ENCODE measurements at regions not wholly inside any gene's neighbourhood (a gene's known extent, or its start where the extent isn't known, plus 50 kb on each side); places are given as distances from the start of the nearest gene placed in this dataset.

DNA sequence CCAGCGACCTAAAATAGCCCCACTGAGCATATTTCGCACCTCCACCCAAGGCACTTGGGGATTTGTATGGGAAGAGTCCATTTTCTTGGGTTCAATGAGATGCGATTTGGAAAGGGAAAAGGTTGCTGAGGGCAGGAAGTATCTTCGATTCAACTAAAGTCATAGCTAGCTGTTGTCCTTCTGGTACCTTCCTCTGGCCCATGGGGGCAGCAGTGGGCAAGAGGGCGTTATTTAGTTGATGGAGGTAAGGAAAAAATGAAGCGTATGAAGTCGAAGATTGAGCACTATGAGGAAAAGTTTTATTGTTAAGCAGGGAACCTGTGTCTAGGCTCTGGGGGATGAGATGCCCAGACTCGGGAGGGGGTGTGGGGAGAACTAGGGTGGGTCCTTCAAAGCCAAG, 135.4 kb downstream of the EVX1 start:
- no peak; the same call in 2 of the 3 replicates for ATAC-seq

DNA sequence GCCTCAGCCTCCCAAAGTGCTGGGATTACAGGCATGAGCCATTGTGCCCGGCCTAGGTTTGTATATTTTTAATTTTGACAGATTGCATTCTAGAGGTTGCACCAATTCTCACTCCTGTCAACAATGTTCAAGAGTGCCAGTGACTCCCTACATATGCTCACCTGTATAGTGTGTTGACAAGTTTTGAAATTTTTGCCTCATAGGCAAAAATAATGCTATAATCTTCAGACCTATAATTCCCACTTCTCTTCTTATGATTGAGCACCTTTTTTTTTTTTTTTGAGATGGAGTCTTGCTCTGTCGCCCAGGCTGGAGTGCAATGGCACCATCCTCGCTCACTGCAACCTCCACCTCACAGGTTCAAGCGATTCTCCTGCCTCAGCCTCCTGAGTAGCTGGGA, 139.7 kb downstream of the EVX1 start:
- in situ Hi-C loops (cut with HindIII; ENCODE audit: extremely low pct_ligation_motif_present, low pct_unique_long_range_greater_than_20kb) (no loop called here), intact Hi-C loops (cut with micrococcal nuclease; ENCODE audit: unreplicated experiment) (no loop called here)
- no peaks in the 10 kb centered on the region; a peak in 1 of 5 replicates for H3K27me3 ChIP-seq (ENCODE audit: control insufficient read depth in 1 of 2, insufficient read depth in 2 of 2, low read length in 2 of 2)
- TF ChIP-seq MAFK (conservative IDR thresholded peaks at IDR 0.05 in 1 of 2, IDR thresholded peaks at IDR 0.05 in 1 of 2; ENCODE audit: low read length in 2 of 2) (peak; percentile 10 to 56; a peak in 2 of 4 replicates), ZNF749 (CRISPR knock-in tag; IDR thresholded peaks at IDR 0.05; ENCODE audit: borderline replicate concordance) (no peak), ZSCAN20 (CRISPR knock-in tag; IDR thresholded peaks at IDR 0.05; ENCODE audit: borderline replicate concordance) (no peak), MAFF (IDR thresholded peaks at IDR 0.05; ENCODE audit: low read depth, low read length) (0 out of 2 replicates have a peak, but pooled peaks have one; percentile 17)
- no peak overlapping the region for H3K9ac ChIP-seq (ENCODE audit: insufficient read depth, low read depth, low read length)
- CTCF ChIA-PET (ENCODE audit: low intra/inter-chr PET ratio, low total read pairs): no interaction called here
- H3K4me2 ChIP-seq (ENCODE audit: low read depth, low read length): no peak overlapping the region
- no peak overlapping the region for H3K27ac ChIP-seq (ENCODE audit: extremely low read length, insufficient read depth, low read length)
- H2AFZ ChIP-seq (ENCODE audit: low read length): no peak overlapping the region
- H3K4me1 ChIP-seq (ENCODE audit: insufficient read depth, low read length): no peaks in the 10 kb centered on the region
- POLR2A ChIA-PET: no interaction called here
- H3K36me3 ChIP-seq (replicated peaks in 1 of 2; ENCODE audit: control insufficient read depth in 1 of 2, insufficient read depth in 2 of 2, low read length in 2 of 2): no peaks in the 10 kb centered on the region
- ATAC-seq (no peak), DNase-seq (ENCODE audit: low spot score) (no peak), FAIRE-seq (no peak)
- H3K4me3 ChIP-seq (replicated peaks in 1 of 3; ENCODE audit: insufficient read depth in 1 of 3, low read depth in 2 of 3, low read length in 3 of 3): no peak overlapping the region
- H3K9me3 ChIP-seq (ENCODE audit: low read length): no peaks in the 10 kb centered on the region
- no peaks in the 10 kb centered on the region for H4K20me1 ChIP-seq (ENCODE audit: insufficient read depth, low read length)
- no TSS peak for BruUV-seq (replicated peaks)
- WGBS (ENCODE audit: low lambda C conversion rate): 42% methylated on average over 4 of the region's 4 CpGs
- no peaks in the 10 kb centered on the region for H3K79me2 ChIP-seq (ENCODE audit: insufficient read depth, low read length)

More for the DNA sequence above, 135.4 kb downstream of the EVX1 start:
- Histone ChIP-seq H3K4me3 (replicated peaks in 1 of 3; ENCODE audit: insufficient read depth in 1 of 3, low read depth in 2 of 3, low read length in 3 of 3) (no peak overlapping the region), H3K9me3 (ENCODE audit: low read length) (no peaks in the 10 kb centered on the region), H3K27me3 (ENCODE audit: control insufficient read depth in 1 of 2, insufficient read depth in 2 of 2, low read length in 2 of 2) (no peaks in the 10 kb centered on the region), H3K4me1 (ENCODE audit: insufficient read depth, low read length) (no peaks in the 10 kb centered on the region), H3K79me2 (ENCODE audit: insufficient read depth, low read length) (no peaks in the 10 kb centered on the region), H3K36me3 (replicated peaks in 1 of 2; ENCODE audit: control insufficient read depth in 1 of 2, insufficient read depth in 2 of 2, low read length in 2 of 2) (no peaks in the 10 kb centered on the region), H4K20me1 (ENCODE audit: insufficient read depth, low read length) (no peaks in the 10 kb centered on the region), H3K9ac (ENCODE audit: insufficient read depth, low read depth, low read length) (no peak overlapping the region), H3K4me2 (ENCODE audit: low read depth, low read length) (no peak overlapping the region), H3K27ac (ENCODE audit: extremely low read length, insufficient read depth, low read length) (no peak overlapping the region), H2AFZ (ENCODE audit: low read length) (no peak overlapping the region)
- WGBS (ENCODE audit: low lambda C conversion rate): 18% methylated on average over 8 of the region's 8 CpGs
- TF ChIP-seq RXRA (CRISPR knock-in tag; IDR thresholded peaks at IDR 0.05): no peak
- TF ChIP-seq, protein P1, sequence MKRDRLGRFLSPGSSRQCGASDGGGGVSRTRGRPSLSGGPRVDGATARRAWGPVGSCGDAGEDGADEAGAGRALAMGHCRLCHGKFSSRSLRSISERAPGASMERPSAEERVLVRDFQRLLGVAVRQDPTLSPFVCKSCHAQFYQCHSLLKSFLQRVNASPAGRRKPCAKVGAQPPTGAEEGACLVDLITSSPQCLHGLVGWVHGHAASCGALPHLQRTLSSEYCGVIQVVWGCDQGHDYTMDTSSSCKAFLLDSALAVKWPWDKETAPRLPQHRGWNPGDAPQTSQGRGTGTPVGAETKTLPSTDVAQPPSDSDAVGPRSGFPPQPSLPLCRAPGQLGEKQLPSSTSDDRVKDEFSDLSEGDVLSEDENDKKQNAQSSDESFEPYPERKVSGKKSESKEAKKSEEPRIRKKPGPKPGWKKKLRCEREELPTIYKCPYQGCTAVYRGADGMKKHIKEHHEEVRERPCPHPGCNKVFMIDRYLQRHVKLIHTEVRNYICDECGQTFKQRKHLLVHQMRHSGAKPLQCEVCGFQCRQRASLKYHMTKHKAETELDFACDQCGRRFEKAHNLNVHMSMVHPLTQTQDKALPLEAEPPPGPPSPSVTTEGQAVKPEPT (CRISPR knock-in tag; IDR thresholded peaks at IDR 0.05; ENCODE audit: low read depth): no peak
- TF ChIP-seq SOX13 (IDR thresholded peaks at IDR 0.05): no peak
- TF ChIP-seq SOX13 (CRISPR knock-in tag; conservative IDR thresholded peaks at IDR 0.05 in 1 of 2, IDR thresholded peaks at IDR 0.05 in 1 of 2): no peak
- peak; percentile 31 for TF ChIP-seq STAG1 (CRISPR knock-in tag; IDR thresholded peaks at IDR 0.05)
- TF ChIP-seq, protein P2, sequence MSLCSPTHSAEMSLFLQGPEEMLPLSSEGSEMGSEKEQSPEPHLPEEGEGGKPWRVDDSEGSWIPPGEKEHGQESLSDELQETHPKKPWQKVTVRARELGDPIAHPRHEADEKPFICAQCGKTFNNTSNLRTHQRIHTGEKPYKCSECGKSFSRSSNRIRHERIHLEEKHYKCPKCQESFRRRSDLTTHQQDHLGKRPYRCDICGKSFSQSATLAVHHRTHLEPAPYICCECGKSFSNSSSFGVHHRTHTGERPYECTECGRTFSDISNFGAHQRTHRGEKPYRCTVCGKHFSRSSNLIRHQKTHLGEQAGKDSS (CRISPR knock-in tag; IDR thresholded peaks at IDR 0.05; ENCODE audit: borderline replicate concordance, low read depth): no peak
- intact Hi-C loops (cut with micrococcal nuclease; ENCODE audit: unreplicated experiment): no loop called here
- DNase-seq (ENCODE audit: low spot score) (peak; percentile 3), FAIRE-seq (peak; percentile 60)
- in situ Hi-C loops (cut with HindIII; ENCODE audit: extremely low pct_ligation_motif_present, low pct_unique_long_range_greater_than_20kb): no loop called here
- no TSS peak for BruUV-seq (replicated peaks)
- POLR2A ChIA-PET: no interaction called here
- CTCF ChIA-PET (ENCODE audit: low intra/inter-chr PET ratio, low total read pairs): no interaction called here
